ENCODE measurements at regions not wholly inside any gene's neighbourhood (a gene's known extent, or its start where the extent isn't known, plus 50 kb on each side); places are given as distances from the start of the nearest gene placed in this dataset.

DNA sequence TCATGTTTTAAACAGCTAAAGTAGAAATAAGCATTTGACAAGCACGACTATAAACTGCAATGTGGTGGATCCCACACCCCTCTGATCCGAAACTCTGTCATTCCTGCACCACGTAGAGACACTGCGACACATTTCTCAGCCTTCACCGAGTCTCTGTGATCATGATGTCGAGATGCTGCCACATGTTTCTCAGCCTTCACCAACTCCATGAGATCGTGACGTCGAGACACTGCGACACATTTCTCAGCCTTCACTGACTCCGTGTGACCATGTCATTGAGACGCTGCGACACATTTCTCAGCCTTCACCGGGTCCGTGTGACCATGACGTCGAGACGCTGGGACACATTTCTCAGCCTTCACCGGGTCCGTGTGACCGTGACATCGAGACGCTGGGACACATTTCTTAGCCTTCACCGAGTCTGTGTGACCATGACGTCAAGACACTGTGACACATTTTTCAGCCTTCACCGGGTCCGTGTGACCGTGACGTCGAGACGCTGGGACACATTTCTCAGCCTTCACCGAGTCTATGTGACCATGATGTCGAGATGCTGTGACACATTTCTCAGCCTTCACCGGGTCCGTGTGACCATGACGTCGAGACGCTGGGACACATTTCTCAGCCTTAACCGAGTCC is 143.0 kb downstream of the TTLL2 start:
- TF ChIP-seq, protein P1, sequence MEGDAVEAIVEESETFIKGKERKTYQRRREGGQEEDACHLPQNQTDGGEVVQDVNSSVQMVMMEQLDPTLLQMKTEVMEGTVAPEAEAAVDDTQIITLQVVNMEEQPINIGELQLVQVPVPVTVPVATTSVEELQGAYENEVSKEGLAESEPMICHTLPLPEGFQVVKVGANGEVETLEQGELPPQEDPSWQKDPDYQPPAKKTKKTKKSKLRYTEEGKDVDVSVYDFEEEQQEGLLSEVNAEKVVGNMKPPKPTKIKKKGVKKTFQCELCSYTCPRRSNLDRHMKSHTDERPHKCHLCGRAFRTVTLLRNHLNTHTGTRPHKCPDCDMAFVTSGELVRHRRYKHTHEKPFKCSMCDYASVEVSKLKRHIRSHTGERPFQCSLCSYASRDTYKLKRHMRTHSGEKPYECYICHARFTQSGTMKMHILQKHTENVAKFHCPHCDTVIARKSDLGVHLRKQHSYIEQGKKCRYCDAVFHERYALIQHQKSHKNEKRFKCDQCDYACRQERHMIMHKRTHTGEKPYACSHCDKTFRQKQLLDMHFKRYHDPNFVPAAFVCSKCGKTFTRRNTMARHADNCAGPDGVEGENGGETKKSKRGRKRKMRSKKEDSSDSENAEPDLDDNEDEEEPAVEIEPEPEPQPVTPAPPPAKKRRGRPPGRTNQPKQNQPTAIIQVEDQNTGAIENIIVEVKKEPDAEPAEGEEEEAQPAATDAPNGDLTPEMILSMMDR (IDR thresholded peaks at IDR 0.05; ENCODE audit: low read length, missing control alignments) = no peak
- no peak overlapping the region for H3K4me3 ChIP-seq (replicated peaks; ENCODE audit: low read depth, low read length)

DNA sequence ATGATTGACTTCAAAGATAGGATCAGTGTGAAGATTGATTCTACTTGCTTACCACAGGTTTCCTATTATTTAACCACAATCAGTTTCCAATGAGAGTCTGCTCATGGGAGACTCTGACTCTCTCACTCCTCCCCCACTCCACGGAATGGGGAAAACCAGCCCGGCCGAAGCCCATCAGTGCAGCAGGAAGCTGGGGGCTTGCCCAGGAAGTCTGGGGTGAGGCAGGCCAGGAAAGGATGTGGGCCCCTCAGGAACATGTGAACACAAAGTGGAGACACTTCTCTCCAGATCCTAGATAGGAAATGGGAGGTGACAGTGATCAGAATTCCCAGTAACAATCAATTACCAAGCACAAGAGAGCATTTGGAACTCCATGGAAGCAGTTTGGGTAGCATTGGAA is 144.2 kb downstream of the TTLL2 start:
- TF ChIP-seq, protein P1 (IDR thresholded peaks at IDR 0.05; ENCODE audit: low read length, missing control alignments) = no peak
- DNase-seq (ENCODE audit: low read depth) = no peak
- H3K4me3 ChIP-seq (replicated peaks; ENCODE audit: low read depth, low read length) = no peak overlapping the region

More for the DNA sequence above, 143.0 kb downstream of the TTLL2 start:
- DNase-seq (ENCODE audit: low read depth) = no peak

DNA sequence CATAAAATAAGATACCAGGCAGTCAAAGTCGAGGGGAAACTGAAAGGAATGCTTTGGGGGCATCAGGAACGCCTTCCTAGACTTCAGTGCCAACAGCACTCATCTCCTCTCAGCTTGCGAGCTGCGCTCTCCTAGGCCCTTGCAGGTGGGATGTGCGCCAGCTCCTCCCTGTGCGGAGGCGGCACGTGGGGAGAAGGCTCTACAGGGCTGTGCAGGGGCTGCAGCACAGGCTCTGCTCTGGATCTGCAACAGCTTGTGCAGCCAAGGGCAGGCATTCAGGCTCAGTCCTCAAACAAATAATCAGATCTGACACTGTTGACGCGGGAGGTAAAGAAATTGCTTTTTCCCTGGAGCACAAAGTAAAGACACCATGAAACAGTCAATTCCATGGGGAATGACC is 144.8 kb downstream of the TTLL2 start:
- TF ChIP-seq, protein P1 (IDR thresholded peaks at IDR 0.05; ENCODE audit: low read length, missing control alignments) = no peak
- H3K4me3 ChIP-seq (replicated peaks; ENCODE audit: low read depth, low read length) = no peak overlapping the region
- DNase-seq (ENCODE audit: low read depth) = no peak

DNA sequence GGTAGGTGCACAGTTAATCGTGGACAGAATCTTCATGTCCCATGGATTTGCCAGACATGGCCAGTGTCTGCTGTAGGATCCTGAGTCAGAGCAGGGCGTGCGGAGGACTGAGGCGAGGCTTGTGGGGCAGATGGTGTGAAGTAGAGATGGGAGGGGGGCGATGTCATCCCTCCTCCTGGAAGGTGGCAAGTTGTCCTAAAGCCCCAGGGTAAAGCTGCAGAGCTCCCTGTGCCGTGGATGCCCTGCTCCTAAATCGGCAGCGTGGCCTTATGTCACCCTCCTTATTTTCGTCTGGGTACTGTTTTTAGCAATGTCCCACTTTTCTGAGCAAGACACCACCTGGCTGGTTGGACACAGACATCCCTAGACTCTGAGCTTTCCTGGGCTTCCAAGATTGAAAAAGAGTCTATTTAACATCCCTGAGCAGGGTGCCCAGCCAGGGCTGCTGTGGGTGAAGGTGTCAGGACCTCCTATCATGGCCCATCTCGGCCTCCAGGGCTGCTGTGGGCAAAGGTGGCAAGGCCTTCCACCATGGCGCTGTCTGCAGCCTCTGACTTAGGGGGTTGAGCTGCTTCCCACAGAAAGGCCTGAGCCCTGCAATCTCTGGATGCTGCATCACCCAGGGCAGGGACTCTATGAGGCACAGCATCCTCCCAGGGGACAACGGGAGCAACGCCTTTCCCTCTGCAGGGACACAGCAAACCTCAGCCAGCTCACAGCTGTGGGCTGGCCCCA is 145.4 kb downstream of the TTLL2 start:
- no peak overlapping the region for H3K4me3 ChIP-seq (replicated peaks; ENCODE audit: low read depth, low read length)
- TF ChIP-seq, protein P1 (IDR thresholded peaks at IDR 0.05; ENCODE audit: low read length, missing control alignments) = no peak

DNA sequence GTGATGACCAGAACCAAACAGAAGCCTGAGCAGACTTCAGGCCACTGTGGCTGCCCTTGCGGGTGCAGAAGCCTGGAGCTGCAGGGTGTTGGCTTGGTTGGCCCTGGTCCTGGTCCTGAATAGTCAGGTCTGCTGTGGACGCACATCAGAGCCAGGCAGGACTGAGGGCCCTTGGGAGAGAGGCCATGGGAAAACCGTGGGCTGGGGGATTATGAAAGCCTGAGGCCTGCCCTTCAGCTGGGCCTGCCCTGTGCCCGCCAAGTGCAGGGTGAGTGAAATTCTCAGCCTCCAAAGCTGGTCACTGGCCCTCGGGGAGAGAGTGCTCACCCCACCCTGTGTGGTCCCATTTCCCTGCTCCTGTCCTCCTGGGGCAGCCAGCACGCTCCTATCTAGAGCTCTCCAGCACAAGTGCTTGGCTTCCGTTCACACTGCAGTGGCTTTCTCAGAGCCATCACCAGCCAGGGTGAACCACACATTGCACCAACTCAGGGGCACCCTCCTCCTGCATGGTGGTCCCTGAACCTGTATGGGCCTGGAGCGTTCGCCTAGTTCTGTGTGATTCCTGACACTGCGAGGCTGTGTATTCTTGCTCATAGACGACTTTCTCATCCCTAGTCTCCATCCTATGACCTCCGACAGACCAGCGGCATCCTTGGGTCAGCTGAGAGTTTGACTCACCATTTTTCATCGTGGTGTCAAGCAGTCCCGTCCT is 146.1 kb downstream of the TTLL2 start:
- TF ChIP-seq, protein P1 (IDR thresholded peaks at IDR 0.05; ENCODE audit: low read length, missing control alignments) = no peak
- no peak overlapping the region for H3K4me3 ChIP-seq (replicated peaks; ENCODE audit: low read depth, low read length)
- no peak for DNase-seq (ENCODE audit: low read depth)

More for the DNA sequence above, 145.4 kb downstream of the TTLL2 start:
- DNase-seq (ENCODE audit: low read depth) = no peak

DNA sequence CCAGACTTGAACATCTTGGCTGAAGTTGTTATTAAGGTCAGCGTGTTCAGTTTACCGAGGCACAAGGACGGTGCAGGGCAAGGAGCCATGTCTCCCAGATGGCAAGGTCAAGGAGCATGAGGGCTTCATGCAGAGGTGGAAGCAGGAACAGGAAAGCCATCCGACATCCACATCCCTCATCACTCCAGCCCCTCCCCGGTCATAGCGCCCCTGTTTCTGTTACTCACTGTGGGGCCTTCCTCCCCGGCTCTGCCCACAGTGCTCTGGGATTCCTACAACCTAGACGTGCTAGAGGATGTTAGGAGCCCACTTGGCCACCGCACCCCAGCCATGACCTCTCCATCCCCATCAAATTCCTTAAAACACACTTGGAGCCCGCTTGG is 146.7 kb downstream of the TTLL2 start:
- TF ChIP-seq, protein P1 (IDR thresholded peaks at IDR 0.05; ENCODE audit: low read length, missing control alignments) = no peak
- DNase-seq (ENCODE audit: low read depth) = no peak
- H3K4me3 ChIP-seq (replicated peaks; ENCODE audit: low read depth, low read length) = no peak overlapping the region

Measured in fibroblast of pulmonary artery (primary cell).